ENCODE measurements at regions not wholly inside any gene's neighbourhood (a gene's known extent, or its start where the extent isn't known, plus 50 kb on each side); places are given as distances from the start of the nearest gene placed in this dataset.

- TF ChIP-seq, protein P1, sequence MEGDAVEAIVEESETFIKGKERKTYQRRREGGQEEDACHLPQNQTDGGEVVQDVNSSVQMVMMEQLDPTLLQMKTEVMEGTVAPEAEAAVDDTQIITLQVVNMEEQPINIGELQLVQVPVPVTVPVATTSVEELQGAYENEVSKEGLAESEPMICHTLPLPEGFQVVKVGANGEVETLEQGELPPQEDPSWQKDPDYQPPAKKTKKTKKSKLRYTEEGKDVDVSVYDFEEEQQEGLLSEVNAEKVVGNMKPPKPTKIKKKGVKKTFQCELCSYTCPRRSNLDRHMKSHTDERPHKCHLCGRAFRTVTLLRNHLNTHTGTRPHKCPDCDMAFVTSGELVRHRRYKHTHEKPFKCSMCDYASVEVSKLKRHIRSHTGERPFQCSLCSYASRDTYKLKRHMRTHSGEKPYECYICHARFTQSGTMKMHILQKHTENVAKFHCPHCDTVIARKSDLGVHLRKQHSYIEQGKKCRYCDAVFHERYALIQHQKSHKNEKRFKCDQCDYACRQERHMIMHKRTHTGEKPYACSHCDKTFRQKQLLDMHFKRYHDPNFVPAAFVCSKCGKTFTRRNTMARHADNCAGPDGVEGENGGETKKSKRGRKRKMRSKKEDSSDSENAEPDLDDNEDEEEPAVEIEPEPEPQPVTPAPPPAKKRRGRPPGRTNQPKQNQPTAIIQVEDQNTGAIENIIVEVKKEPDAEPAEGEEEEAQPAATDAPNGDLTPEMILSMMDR (conservative IDR thresholded peaks at IDR 0.05) = no peak
- TF ChIP-seq ZFX (IDR thresholded peaks at IDR 0.05) = no peak
These were observed 1532.7 kb upstream of the TMEM132C start for GRCh38 chr12:126734296-126734695.
